GM23248 (cell line): ENCODE measurements at regions not wholly inside any gene's neighbourhood (a gene's known extent, or its start where the extent isn't known, plus 50 kb on each side); places are given as distances from the start of the nearest gene placed in this dataset.
A peak's percentile ranks its signal among the peaks of the same experiment; 100 is the strongest.

Experiments used
- DNase-seq: peaks from one replicate; pipeline ENCODE4 v3.0.0-alpha.2; 2015
- H2AFZ ChIP-seq: fragments of 200-600 bp; sonication (generic); 2 replicates; pipeline ENCODE4 v1.6.1; 2016; ENCODE audit warnings: antibody characterized with exemption
- H3F3A ChIP-seq: fragments of 200-600 bp; sonication (generic); 2 replicates; pipeline ENCODE4 v1.6.1; 2016; ENCODE audit warnings: mild to moderate bottlenecking, antibody characterized with exemption, mixed run types; ENCODE audit not compliant: insufficient read depth
- H3K27ac ChIP-seq: fragments of 200-600 bp; sonication (generic); 2 replicates; pipeline ENCODE4 v1.5.1; 2016; ENCODE audit warnings: mild to moderate bottlenecking
- H3K27me3 ChIP-seq: fragments of 200-600 bp; sonication (generic); replicated peaks from 2 replicates; pipeline ENCODE4 v1.6.1; 2016; ENCODE audit warnings: mild to moderate bottlenecking; ENCODE audit not compliant: insufficient read depth
- H3K36me3 ChIP-seq: fragments of 200-600 bp; sonication (generic); 2 replicates; pipeline ENCODE4 v1.6.1; 2016; ENCODE audit warnings: low read depth, mild to moderate bottlenecking
- H3K4me1 ChIP-seq: fragments of 200-600 bp; sonication (generic); 2 replicates; pipeline ENCODE4 v1.6.1; 2016; ENCODE audit warnings: mild to moderate bottlenecking; ENCODE audit not compliant: insufficient read depth
- H3K4me2 ChIP-seq: fragments of 200-600 bp; sonication (generic); one replicate; pipeline ENCODE4 v1.6.1; 2016; ENCODE audit warnings: mild to moderate bottlenecking; ENCODE audit not compliant: unreplicated experiment
- H3K4me3 ChIP-seq: fragments of 200-600 bp; sonication (generic); 2 replicates; pipeline ENCODE4 v1.5.1; 2016; ENCODE audit warnings: mild to moderate bottlenecking
- H3K79me2 ChIP-seq: fragments of 200-600 bp; sonication (generic); 2 replicates; pipeline ENCODE4 v1.6.1; 2016; ENCODE audit warnings: mild to moderate bottlenecking; ENCODE audit not compliant: insufficient read depth
- H3K9ac ChIP-seq: fragments of 200-600 bp; sonication (generic); 2 replicates; pipeline ENCODE4 v1.6.1; 2016; ENCODE audit warnings: mild to moderate bottlenecking
- H3K9me2 ChIP-seq: fragments of 200-600 bp; sonication (generic); 2 replicates; pipeline ENCODE4 v1.6.1; 2016; ENCODE audit warnings: mixed run types, mild to moderate bottlenecking, moderate library complexity; ENCODE audit not compliant: insufficient read depth
- H3K9me3 ChIP-seq: fragments of 200-600 bp; sonication (generic); one replicate; pipeline ENCODE4 v1.6.1; 2017; ENCODE audit warnings: low read depth
- H4K20me1 ChIP-seq: fragments of 200-600 bp; sonication (generic); 2 replicates; pipeline ENCODE4 v1.6.0; 2016; ENCODE audit not compliant: insufficient read depth
- EZH2 ChIP-seq: fragments of 200-600 bp; sonication (generic); IDR thresholded peaks from 2 replicates; pipeline ENCODE4 v1.6.1; 2018; ENCODE audit warnings: antibody characterized with exemption, mild to moderate bottlenecking; ENCODE audit not compliant: insufficient read depth, poor library complexity, severe bottlenecking
- EZH2phosphoT487 ChIP-seq: fragments of 200-600 bp; sonication (generic); IDR thresholded peaks from 2 replicates; pipeline ENCODE4 v1.6.1; 2018; ENCODE audit warnings: antibody characterized with exemption, moderate library complexity, mild to moderate bottlenecking, low read depth; ENCODE audit not compliant: insufficient read depth
- WGBS, 2 experiments: methylation state at CpG; one replicate each; pipeline ENCODE4 v1.1.6; 2015 to 2017; ENCODE audit warnings: low lambda C conversion rate in 2 of 2, low coverage in 1 of 2; ENCODE audit errors: missing lambda C conversion rate in 2 of 2; 5-methylcytosine and 5-hydroxymethylcytosine counted together
- in situ Hi-C: fragments of 300-500 bp; cut with MboI; formaldehyde crosslinking; loops from 2 replicates; pipeline ENCODE4 v1.15.0; 2020

DNA sequence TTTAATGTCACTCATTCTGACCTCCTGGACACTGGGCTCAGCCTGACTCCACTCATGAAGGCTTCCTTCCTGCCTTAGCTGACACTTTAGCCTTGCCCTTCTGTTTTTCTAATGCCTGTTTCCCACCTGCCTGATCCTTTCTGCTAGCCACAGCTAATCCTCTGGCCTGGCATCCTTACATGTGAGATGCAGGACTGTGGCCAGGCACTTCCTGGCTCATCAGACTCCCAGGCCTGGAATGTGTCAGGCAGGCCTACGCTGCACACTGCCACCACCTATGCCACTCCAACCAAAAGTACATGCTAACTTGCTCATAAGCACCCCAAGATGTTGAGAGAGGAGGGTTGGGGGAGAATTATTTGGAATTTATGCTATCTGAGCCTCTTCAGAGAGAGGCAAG lies 138.8 kb upstream of the NALF2 start:
- no peak for DNase-seq
- in situ Hi-C loops: no loop called here
- Histone ChIP-seq H3K9ac (no peak overlapping the region), H2AFZ (no peak overlapping the region), H3K4me2 (no peak overlapping the region), H3F3A (peaks cover 4% of the 10 kb centered on the region; the same call in 1 of the 2 replicates), H3K9me2 (no peaks in the 10 kb centered on the region), H3K4me3 (no peak overlapping the region), H3K27ac (no peak overlapping the region), H3K9me3 (no peaks in the 10 kb centered on the region), H3K36me3 (no peaks in the 10 kb centered on the region), H3K27me3 (no peaks in the 10 kb centered on the region), H3K79me2 (no peaks in the 10 kb centered on the region), H3K4me1 (peaks cover 24% of the 10 kb centered on the region), H4K20me1 (no peaks in the 10 kb centered on the region)
- WGBS, 2 experiments: 100% methylated on average over 1 of the region's 1 CpG; no CpG with 5 or more reads in 1 of the 2 experiments
- TF ChIP-seq EZH2phosphoT487: no peak
- no peak for TF ChIP-seq EZH2

DNA sequence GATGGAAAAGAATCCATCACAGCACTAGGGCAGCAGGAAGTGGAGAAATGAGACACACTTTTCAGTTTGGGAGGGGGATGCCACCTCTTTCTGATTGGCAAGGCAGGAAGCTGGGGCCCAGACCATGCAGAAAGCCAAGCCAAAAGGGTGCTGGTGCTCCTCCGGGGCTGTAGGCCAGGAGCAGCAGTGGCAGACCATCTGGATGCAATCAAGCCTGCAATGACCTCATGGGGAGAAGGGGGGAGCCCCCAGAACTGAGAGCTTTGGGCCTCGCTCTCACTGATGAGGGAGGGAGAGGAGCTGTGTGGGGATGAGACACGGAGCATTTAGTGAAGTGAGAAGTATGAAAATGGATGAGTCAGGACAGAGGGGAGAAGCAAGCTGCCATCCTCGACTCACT lies 141.3 kb upstream of the NALF2 start:
- Histone ChIP-seq H2AFZ (0 out of 2 replicates have a peak overlapping the region, but pooled peaks have one; percentile 30), H3K9ac (0 out of 2 replicates have a peak overlapping the region, but pooled peaks have one; percentile 9), H4K20me1 (no peaks in the 10 kb centered on the region), H3K4me1 (peaks cover 24% of the 10 kb centered on the region), H3K27me3 (no peaks in the 10 kb centered on the region), H3K9me3 (no peaks in the 10 kb centered on the region), H3K4me3 (no peak overlapping the region), H3K27ac (peak overlapping the region; percentile 51), H3K4me2 (peak overlapping the region; percentile 61), H3K79me2 (no peaks in the 10 kb centered on the region), H3K9me2 (no peaks in the 10 kb centered on the region), H3K36me3 (no peaks in the 10 kb centered on the region), H3F3A (peaks cover 4% of the 10 kb centered on the region; the same call in 1 of the 2 replicates)
- in situ Hi-C loops: no loop called here
- DNase-seq: peak; percentile 83
- WGBS, 2 experiments: 0 to 3% methylated on average over 4 of the region's 4 CpGs
- TF ChIP-seq EZH2 (no peak), EZH2phosphoT487 (no peak)

DNA sequence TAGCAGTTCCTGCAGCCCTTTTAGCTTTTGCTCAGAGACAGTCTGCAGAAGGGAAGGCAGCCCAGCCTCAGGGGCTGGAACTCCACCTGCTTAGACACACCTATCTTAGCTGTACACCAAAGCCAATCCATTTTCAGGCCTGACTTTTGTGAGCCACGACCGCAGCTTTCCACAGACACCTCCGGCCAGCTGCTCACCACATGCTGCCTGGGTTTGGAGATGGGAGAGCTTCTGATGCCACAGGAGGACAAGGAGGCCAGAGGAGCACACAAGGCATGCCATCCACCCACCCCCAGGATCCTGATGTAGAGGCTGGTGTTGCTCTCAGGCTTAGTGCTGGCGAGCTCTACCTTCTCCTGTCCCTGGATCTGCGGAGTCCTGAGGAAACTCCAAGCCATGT lies 141.8 kb upstream of the NALF2 start:
- H3K79me2 ChIP-seq: no peaks in the 10 kb centered on the region
- H4K20me1 ChIP-seq: no peaks in the 10 kb centered on the region
- H2AFZ ChIP-seq: 0 out of 2 replicates have a peak overlapping the region, but pooled peaks have one; percentile 30
- in situ Hi-C loops: no loop called here
- no peak overlapping the region for H3K9ac ChIP-seq
- peak overlapping the region; percentile 51 for H3K27ac ChIP-seq
- 8 to 10% methylated on average over 2 to 5 of the region's 5 CpGs for WGBS, 2 experiments
- H3K4me2 ChIP-seq: peak overlapping the region; percentile 61
- no peaks in the 10 kb centered on the region for H3K9me2 ChIP-seq
- no peaks in the 10 kb centered on the region for H3K9me3 ChIP-seq
- TF ChIP-seq EZH2 (no peak), EZH2phosphoT487 (no peak)
- no peaks in the 10 kb centered on the region for H3K27me3 ChIP-seq
- peaks cover 4% of the 10 kb centered on the region; the same call in 1 of the 2 replicates for H3F3A ChIP-seq
- DNase-seq: peak; percentile 43
- peaks cover 24% of the 10 kb centered on the region for H3K4me1 ChIP-seq
- no peak overlapping the region for H3K4me3 ChIP-seq
- H3K36me3 ChIP-seq: no peaks in the 10 kb centered on the region

DNA sequence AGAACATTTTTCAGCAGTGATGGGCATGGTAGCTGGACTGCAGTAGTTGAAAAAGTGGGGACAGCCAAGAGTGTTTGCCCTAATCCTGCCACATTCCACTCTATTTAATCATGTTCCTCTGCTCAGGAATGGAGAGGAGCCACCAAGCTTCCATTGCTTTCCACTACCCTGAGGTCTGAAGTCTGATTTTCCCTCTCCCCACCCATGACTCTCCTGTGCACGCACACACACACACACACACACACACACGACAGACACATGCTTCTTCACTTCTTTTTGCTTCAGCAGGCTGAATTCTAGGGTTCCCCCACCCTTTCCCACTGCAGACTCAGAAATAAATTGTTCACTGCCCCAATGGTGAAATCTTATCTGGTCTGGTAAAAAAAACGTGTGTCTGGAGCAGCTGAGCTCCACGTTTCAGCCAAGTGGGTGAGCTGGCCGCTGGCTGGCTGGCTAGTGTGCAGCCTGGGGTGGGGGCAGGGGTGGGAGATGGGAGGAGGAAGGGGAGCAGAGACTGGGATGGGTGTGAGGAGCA lies 142.7 kb upstream of the NALF2 start:
- H3K27ac ChIP-seq: peak overlapping the region; percentile 51
- no peaks in the 10 kb centered on the region for H3K9me3 ChIP-seq
- no peaks in the 10 kb centered on the region for H3K36me3 ChIP-seq
- DNase-seq: peak; percentile 73
- TF ChIP-seq EZH2phosphoT487 (no peak), EZH2 (no peak)
- no peak overlapping the region for H2AFZ ChIP-seq
- no peaks in the 10 kb centered on the region for H4K20me1 ChIP-seq
- no peaks in the 10 kb centered on the region for H3K27me3 ChIP-seq
- no peaks in the 10 kb centered on the region for H3K9me2 ChIP-seq
- no peak overlapping the region for H3K4me3 ChIP-seq
- peak overlapping the region; percentile 13; the same call in 1 of the 2 replicates for H3K9ac ChIP-seq
- no peaks in the 10 kb centered on the region for H3K79me2 ChIP-seq
- in situ Hi-C loops: no loop called here
- WGBS, 2 experiments: 0% methylated on average over 5 of the region's 5 CpGs; no CpG with 5 or more reads in 1 of the 2 experiments
- H3K4me1 ChIP-seq: peaks cover 24% of the 10 kb centered on the region
- H3K4me2 ChIP-seq: peak overlapping the region; percentile 61
- peaks cover 4% of the 10 kb centered on the region; the same call in 1 of the 2 replicates for H3F3A ChIP-seq
